GM03348 (cell line): ENCODE measurements at regions not wholly inside any gene's neighbourhood (a gene's known extent, or its start where the extent isn't known, plus 50 kb on each side); places are given as distances from the start of the nearest gene placed in this dataset.
"Not testable (repeated sequence)": the region's sequence is repeated elsewhere in the genome, so short reads cannot be mapped to it uniquely, and the experiment has no call there.

Experiments used
- DNase-seq: peaks from one replicate; pipeline ENCODE4 v3.0.0; 2012; ENCODE audit warnings: low spot score

GRCh38 chr3:99315896-99316295, 322.5 kb upstream of the COL8A1 start:
- no peak for DNase-seq

GRCh38 chr3:99313485-99313884, 324.9 kb upstream of the COL8A1 start:
- DNase-seq: no peak

GRCh38 chr3:99298661-99299060, 339.7 kb upstream of the COL8A1 start:
- DNase-seq: no peak

GRCh38 chr3:99295836-99296235, 342.6 kb upstream of the COL8A1 start:
- no peak for DNase-seq

- DNase-seq: not testable (repeated sequence)
Observed at GRCh38 chr3:99294092-99294491, 344.3 kb upstream of the COL8A1 start.

GRCh38 chr3:99287876-99288275, 350.5 kb upstream of the COL8A1 start:
- no peak for DNase-seq

- peak; percentile 13 for DNase-seq
Observed at GRCh38 chr3:99286266-99286845, 352.0 kb upstream of the COL8A1 start.

- DNase-seq: peak; percentile 53
Observed at GRCh38 chr3:99269606-99270351, 368.3 kb upstream of the DCBLD2 start.

- DNase-seq: no peak
Observed at GRCh38 chr3:99256788-99257187, 355.3 kb upstream of the DCBLD2 start.

GRCh38 chr3:99253963-99254355, 352.5 kb upstream of the DCBLD2 start:
- no peak for DNase-seq

GRCh38 chr3:99250821-99251355, 349.4 kb upstream of the DCBLD2 start:
- DNase-seq: no peak

GRCh38 chr3:99250272-99250671, 348.8 kb upstream of the DCBLD2 start:
- DNase-seq: peak; percentile 38

GRCh38 chr3:99249627-99250026, 348.1 kb upstream of the DCBLD2 start:
- DNase-seq: no peak

- peak; percentile 13 for DNase-seq
Observed at GRCh38 chr3:99248913-99249312, 347.4 kb upstream of the DCBLD2 start.

GRCh38 chr3:99248130-99248529, 346.6 kb upstream of the DCBLD2 start:
- DNase-seq: no peak

GRCh38 chr3:99246010-99246654, 344.6 kb upstream of the DCBLD2 start:
- peak; percentile 13 for DNase-seq

GRCh38 chr3:99242271-99242670, 340.8 kb upstream of the DCBLD2 start:
- DNase-seq: peak; percentile 18

GRCh38 chr3:99240700-99241099, 339.2 kb upstream of the DCBLD2 start:
- DNase-seq: peak; percentile 16

- no peak for DNase-seq
Observed at GRCh38 chr3:99236576-99236975, 335.1 kb upstream of the DCBLD2 start.

GRCh38 chr3:99232696-99233095, 331.2 kb upstream of the DCBLD2 start:
- DNase-seq: no peak

- DNase-seq: no peak
Observed at GRCh38 chr3:99218468-99218867, 317.0 kb upstream of the DCBLD2 start.

GRCh38 chr3:99212969-99213368, 311.5 kb upstream of the DCBLD2 start:
- no peak for DNase-seq

- DNase-seq: no peak
Observed at GRCh38 chr3:99211309-99211708, 309.8 kb upstream of the DCBLD2 start.
